HL-60 (cell line): ENCODE measurements at regions not wholly inside any gene's neighbourhood (a gene's known extent, or its start where the extent isn't known, plus 50 kb on each side); places are given as distances from the start of the nearest gene placed in this dataset.

Experiments
- POLR2AphosphoS5 ChIP-seq: IDR thresholded peaks from 2 replicates; pipeline ENCODE4 v1.6.1; 2012; ENCODE audit warnings: low read depth
- TF ChIP-seq, protein P1 (sequence below): IDR thresholded peaks from one replicate; pipeline ENCODE4 v1.5.1; 2011; ENCODE audit warnings: low read length, control low read depth, inconsistent platforms; ENCODE audit not compliant: insufficient read depth

DNA sequence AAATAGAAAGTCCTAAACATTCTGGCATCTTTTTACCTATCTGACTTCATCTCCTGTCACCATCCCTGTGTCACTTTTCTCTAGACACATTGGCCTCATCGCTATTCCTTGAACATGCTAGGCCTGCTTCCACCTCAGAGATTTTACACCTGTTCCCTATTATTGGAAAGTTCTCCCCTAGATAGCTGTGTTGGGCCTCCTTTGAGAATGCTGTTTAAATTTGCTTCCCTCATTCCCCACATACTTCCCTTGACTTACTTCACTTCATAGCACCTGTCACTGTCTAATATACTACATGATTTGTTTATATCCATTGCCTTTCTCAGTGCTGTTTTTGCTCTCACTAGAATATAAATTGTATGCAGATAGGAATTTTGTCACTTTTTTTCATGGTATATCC is 317.0 kb upstream of the GCFC2 start:
- TF ChIP-seq, protein P1, sequence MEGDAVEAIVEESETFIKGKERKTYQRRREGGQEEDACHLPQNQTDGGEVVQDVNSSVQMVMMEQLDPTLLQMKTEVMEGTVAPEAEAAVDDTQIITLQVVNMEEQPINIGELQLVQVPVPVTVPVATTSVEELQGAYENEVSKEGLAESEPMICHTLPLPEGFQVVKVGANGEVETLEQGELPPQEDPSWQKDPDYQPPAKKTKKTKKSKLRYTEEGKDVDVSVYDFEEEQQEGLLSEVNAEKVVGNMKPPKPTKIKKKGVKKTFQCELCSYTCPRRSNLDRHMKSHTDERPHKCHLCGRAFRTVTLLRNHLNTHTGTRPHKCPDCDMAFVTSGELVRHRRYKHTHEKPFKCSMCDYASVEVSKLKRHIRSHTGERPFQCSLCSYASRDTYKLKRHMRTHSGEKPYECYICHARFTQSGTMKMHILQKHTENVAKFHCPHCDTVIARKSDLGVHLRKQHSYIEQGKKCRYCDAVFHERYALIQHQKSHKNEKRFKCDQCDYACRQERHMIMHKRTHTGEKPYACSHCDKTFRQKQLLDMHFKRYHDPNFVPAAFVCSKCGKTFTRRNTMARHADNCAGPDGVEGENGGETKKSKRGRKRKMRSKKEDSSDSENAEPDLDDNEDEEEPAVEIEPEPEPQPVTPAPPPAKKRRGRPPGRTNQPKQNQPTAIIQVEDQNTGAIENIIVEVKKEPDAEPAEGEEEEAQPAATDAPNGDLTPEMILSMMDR, result no peak
- TF ChIP-seq POLR2AphosphoS5, result no peak
